ENCODE measurements at regions not wholly inside any gene's neighbourhood (a gene's known extent, or its start where the extent isn't known, plus 50 kb on each side); places are given as distances from the start of the nearest gene placed in this dataset.

DNA sequence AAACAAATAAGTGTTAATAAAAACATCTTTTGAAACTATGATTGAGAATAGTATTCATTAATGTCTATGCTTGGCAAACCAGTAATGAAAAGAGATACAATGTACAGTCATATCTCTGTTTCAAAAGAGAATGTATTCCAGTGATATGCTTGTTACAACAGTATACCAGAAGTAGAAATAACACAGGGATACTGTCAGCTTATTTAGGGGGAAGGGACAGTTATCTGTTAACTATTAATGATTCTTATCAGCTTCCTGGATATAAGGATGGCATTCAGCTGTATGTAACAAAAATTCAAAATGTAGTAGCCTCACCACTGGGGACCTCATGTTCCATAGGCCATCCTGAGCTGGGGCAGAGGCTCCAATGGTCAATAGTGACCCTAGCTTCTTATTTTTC is 103.8 kb upstream of the TBX18 start:
- TF ChIP-seq, protein P1, sequence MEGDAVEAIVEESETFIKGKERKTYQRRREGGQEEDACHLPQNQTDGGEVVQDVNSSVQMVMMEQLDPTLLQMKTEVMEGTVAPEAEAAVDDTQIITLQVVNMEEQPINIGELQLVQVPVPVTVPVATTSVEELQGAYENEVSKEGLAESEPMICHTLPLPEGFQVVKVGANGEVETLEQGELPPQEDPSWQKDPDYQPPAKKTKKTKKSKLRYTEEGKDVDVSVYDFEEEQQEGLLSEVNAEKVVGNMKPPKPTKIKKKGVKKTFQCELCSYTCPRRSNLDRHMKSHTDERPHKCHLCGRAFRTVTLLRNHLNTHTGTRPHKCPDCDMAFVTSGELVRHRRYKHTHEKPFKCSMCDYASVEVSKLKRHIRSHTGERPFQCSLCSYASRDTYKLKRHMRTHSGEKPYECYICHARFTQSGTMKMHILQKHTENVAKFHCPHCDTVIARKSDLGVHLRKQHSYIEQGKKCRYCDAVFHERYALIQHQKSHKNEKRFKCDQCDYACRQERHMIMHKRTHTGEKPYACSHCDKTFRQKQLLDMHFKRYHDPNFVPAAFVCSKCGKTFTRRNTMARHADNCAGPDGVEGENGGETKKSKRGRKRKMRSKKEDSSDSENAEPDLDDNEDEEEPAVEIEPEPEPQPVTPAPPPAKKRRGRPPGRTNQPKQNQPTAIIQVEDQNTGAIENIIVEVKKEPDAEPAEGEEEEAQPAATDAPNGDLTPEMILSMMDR (IDR thresholded peaks at IDR 0.05; ENCODE audit: insufficient read depth, low read depth, low read length): no peak
- TF ChIP-seq EZH2 (IDR thresholded peaks at IDR 0.05; ENCODE audit: insufficient read depth, low read length): no peak
